SU-DHL-6 (cell line): ENCODE measurements at regions not wholly inside any gene's neighbourhood (a gene's known extent, or its start where the extent isn't known, plus 50 kb on each side); places are given as distances from the start of the nearest gene placed in this dataset.

ENCODE experiments used
- H2AFZ ChIP-seq: fragments of 200-600 bp; sonication (generic); 2 replicates; pipeline ENCODE4 v1.6.1; 2014; ENCODE audit warnings: low read depth, mild to moderate bottlenecking, moderate library complexity, mixed read lengths, antibody characterized with exemption, low read length; ENCODE audit not compliant: severe bottlenecking
- H3F3A ChIP-seq: fragments of 200-600 bp; shearing (Covaris generic); 2 replicates; pipeline ENCODE4 v1.6.0; 2016; ENCODE audit warnings: antibody characterized with exemption, mild to moderate bottlenecking; ENCODE audit not compliant: insufficient read depth
- H3K27ac ChIP-seq: fragments of 200-600 bp; sonication (generic); 2 replicates; pipeline ENCODE4 v1.5.1; 2016; ENCODE audit warnings: low read depth, mild to moderate bottlenecking, low read length, moderate library complexity, mixed read lengths
- H3K27me3 ChIP-seq: fragments of 200-600 bp; sonication (generic), shearing (Covaris generic); 2 replicates; pipeline ENCODE4 v1.6.0; 2014; ENCODE audit warnings: mild to moderate bottlenecking, low read length
- H3K36me3 ChIP-seq: fragments of 200-600 bp; sonication (generic); 2 replicates; pipeline ENCODE4 v1.6.1; 2014; ENCODE audit warnings: mild to moderate bottlenecking, low read length, mixed read lengths
- H3K4me2 ChIP-seq: fragments of 300-600, 200-600 bp; shearing (Covaris generic), sonication (generic); 2 replicates; pipeline ENCODE4 v1.6.0; 2014; ENCODE audit warnings: low read length, low read depth, mild to moderate bottlenecking; ENCODE audit not compliant: poor library complexity, severe bottlenecking
- H3K4me3 ChIP-seq: fragments of 200-600 bp; sonication (generic); 2 replicates; pipeline ENCODE4 v1.5.1; 2014; ENCODE audit warnings: antibody characterized with exemption, low read length, mild to moderate bottlenecking, mixed read lengths; ENCODE audit not compliant: insufficient read depth, poor library complexity, severe bottlenecking
- H3K79me2 ChIP-seq: fragments of 200-600 bp; sonication (generic); 2 replicates; pipeline ENCODE4 v1.6.1; 2014; ENCODE audit warnings: mild to moderate bottlenecking, low read length, moderate library complexity; ENCODE audit not compliant: insufficient read depth
- H3K9ac ChIP-seq: fragments of 200-600 bp; sonication (generic); 2 replicates; pipeline ENCODE4 v1.7.0; 2014; ENCODE audit warnings: mild to moderate bottlenecking, low read length
- H3K9me2 ChIP-seq: fragments of 200-600 bp; sonication (generic); replicated peaks from 2 replicates; pipeline ENCODE4 v1.6.1; 2014; ENCODE audit warnings: low read length; ENCODE audit not compliant: insufficient read depth
- H3K9me3 ChIP-seq: fragments of 200-600 bp; sonication (generic); 2 replicates; pipeline ENCODE4 v1.6.1; 2014; ENCODE audit warnings: low read length, mixed read lengths; ENCODE audit not compliant: insufficient read depth
- H4K20me1 ChIP-seq: fragments of 200-600 bp; sonication (generic); 2 replicates; pipeline ENCODE4 v1.6.1; 2014; ENCODE audit warnings: low read depth, mild to moderate bottlenecking, antibody characterized with exemption, low read length, moderate library complexity, mixed read lengths
- CTCF ChIP-seq: fragments of 200-600 bp; sonication (generic); IDR thresholded peaks from one replicate; pipeline ENCODE4 v1.5.1; 2017; ENCODE audit warnings: antibody characterized with exemption, mild to moderate bottlenecking, low read length, moderate library complexity; ENCODE audit not compliant: insufficient read depth, poor library complexity, severe bottlenecking
- EZH2phosphoT487 ChIP-seq: fragments of 200-600 bp; sonication (generic), shearing (Covaris generic); conservative IDR thresholded peaks from 2 replicates; pipeline ENCODE4 v1.6.1; 2018; ENCODE audit warnings: mild to moderate bottlenecking, antibody characterized with exemption, low read length, moderate library complexity, mixed read lengths

- Histone ChIP-seq H3K36me3 (no peaks in the 10 kb centered on the region), H3F3A (no peaks in the 10 kb centered on the region), H3K4me2 (no peak overlapping the region), H3K9me3 (no peaks in the 10 kb centered on the region), H3K9me2 (no peaks in the 10 kb centered on the region), H3K4me3 (no peak overlapping the region), H4K20me1 (no peaks in the 10 kb centered on the region), H2AFZ (no peak overlapping the region), H3K79me2 (no peaks in the 10 kb centered on the region), H3K27ac (no peak overlapping the region), H3K9ac (no peak overlapping the region), H3K27me3 (no peaks in the 10 kb centered on the region)
- TF ChIP-seq EZH2phosphoT487 (no peak), CTCF (no peak)
Observed at GRCh38 chr16:87222335-87222734, 94.9 kb downstream of the C16orf95 start.

DNA sequence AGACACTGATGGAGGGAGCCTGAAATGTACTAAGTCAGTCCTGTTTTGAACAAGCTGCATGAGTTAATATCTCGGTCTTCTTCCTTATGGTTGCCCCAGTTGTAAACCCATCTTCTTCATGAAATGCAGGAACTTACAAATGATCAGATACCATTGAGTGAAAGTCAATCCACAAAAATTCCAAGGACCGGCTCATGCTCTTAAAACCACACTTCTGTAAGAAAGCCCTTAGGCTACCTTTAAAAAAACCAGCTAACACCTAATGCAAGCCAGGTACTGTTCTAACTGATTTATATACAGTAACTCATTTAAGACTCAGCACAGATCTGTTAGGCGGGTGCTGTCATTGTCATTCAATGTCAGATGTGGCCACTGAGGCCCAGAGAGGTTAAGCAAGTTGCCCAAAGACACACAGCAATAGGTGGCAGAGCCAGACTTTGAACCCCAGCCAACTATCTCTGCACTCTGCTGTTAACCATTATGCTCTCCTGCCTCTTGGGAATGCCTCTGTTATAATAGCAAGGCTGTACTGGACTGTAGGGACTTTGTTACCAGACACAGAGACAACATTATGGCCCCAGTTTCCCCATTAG, 93.4 kb downstream of the C16orf95 start:
- Histone ChIP-seq H3K27ac (no peak overlapping the region), H2AFZ (no peak overlapping the region), H3K79me2 (no peaks in the 10 kb centered on the region), H3F3A (no peaks in the 10 kb centered on the region), H3K9me2 (no peaks in the 10 kb centered on the region), H4K20me1 (no peaks in the 10 kb centered on the region), H3K4me3 (no peak overlapping the region), H3K36me3 (no peaks in the 10 kb centered on the region), H3K27me3 (no peaks in the 10 kb centered on the region), H3K4me2 (no peak overlapping the region), H3K9ac (no peak overlapping the region), H3K9me3 (no peaks in the 10 kb centered on the region)
- TF ChIP-seq CTCF (no peak), EZH2phosphoT487 (no peak)

GRCh38 chr16:87226926-87227295, 90.3 kb downstream of the C16orf95 start:
- Histone ChIP-seq H3K79me2 (no peaks in the 10 kb centered on the region), H3K36me3 (no peaks in the 10 kb centered on the region), H4K20me1 (no peaks in the 10 kb centered on the region), H3K4me3 (no peak overlapping the region), H3K27ac (no peak overlapping the region), H3K27me3 (no peaks in the 10 kb centered on the region), H3K9me3 (no peaks in the 10 kb centered on the region), H3K4me2 (no peak overlapping the region), H3K9me2 (no peaks in the 10 kb centered on the region), H2AFZ (no peak overlapping the region), H3K9ac (no peak overlapping the region), H3F3A (no peaks in the 10 kb centered on the region)
- no peak for TF ChIP-seq CTCF
- TF ChIP-seq EZH2phosphoT487, result no peak
